HEK293T (cell line): ENCODE measurements at regions not wholly inside any gene's neighbourhood (a gene's known extent, or its start where the extent isn't known, plus 50 kb on each side); places are given as distances from the start of the nearest gene placed in this dataset.
"Not testable (repeated sequence)": the region's sequence is repeated elsewhere in the genome, so short reads cannot be mapped to it uniquely, and the experiment has no call there.

Experiments used
- CTCF ChIA-PET: fragments of 350-600 bp; formaldehyde crosslinking; extraction: SDS; loops from one replicate; lab custom pipeline; 2021; ENCODE audit warnings: antibody characterized with exemption, inconsistent platforms; lab: Yijun Ruan, JAX
- POLR2A ChIA-PET: fragments of 350-600 bp; formaldehyde crosslinking; extraction: SDS; loops from one replicate; lab custom pipeline; 2020; ENCODE audit warnings: antibody characterized with exemption, inconsistent platforms; lab: Yijun Ruan, JAX
- DNase-seq: peaks from one replicate; pipeline ENCODE4 v3.0.0; 2012; ENCODE audit warnings: mixed read lengths; ENCODE audit errors: extremely low spot score
- ARNT ChIP-seq: fragments of 450-650 bp; IDR thresholded peaks from 2 replicates; pipeline ENCODE4 v1.6.1; 2017; ENCODE audit warnings: mild to moderate bottlenecking
- BHLHE40 ChIP-seq: fragments of 450-650 bp; IDR thresholded peaks from 2 replicates; pipeline ENCODE4 v1.6.1; 2016; ENCODE audit warnings: mild to moderate bottlenecking, moderate library complexity, borderline replicate concordance
- CTBP1 ChIP-seq: fragments of 450-650 bp; IDR thresholded peaks from 2 replicates; pipeline ENCODE4 v1.6.1; 2016; ENCODE audit warnings: borderline replicate concordance
- ELF4 ChIP-seq: fragments of 450-650 bp; IDR thresholded peaks from 2 replicates; pipeline ENCODE4 v1.6.1; 2017; ENCODE audit warnings: antibody characterized with exemption
- FOXA1 ChIP-seq: fragments of 450-650 bp; IDR thresholded peaks from 2 replicates; pipeline ENCODE4 v1.6.1; 2016; ENCODE audit warnings: mild to moderate bottlenecking
- FOXK2 ChIP-seq: fragments of 450-650 bp; IDR thresholded peaks from 2 replicates; pipeline ENCODE4 v1.6.1; 2016; ENCODE audit warnings: mild to moderate bottlenecking
- FOXM1 ChIP-seq: fragments of 450-650 bp; IDR thresholded peaks from 2 replicates; pipeline ENCODE4 v1.6.1; 2017; ENCODE audit warnings: mild to moderate bottlenecking, borderline replicate concordance
- HDGF ChIP-seq: fragments of 450-650 bp; IDR thresholded peaks from 2 replicates; pipeline ENCODE4 v1.6.1; 2017; ENCODE audit warnings: antibody characterized with exemption, borderline replicate concordance
- L3MBTL2 ChIP-seq: fragments of 450-650 bp; conservative IDR thresholded peaks from 2 replicates; pipeline ENCODE4 v1.6.1; 2016; ENCODE audit warnings: mild to moderate bottlenecking
- NFRKB ChIP-seq: fragments of 450-650 bp; IDR thresholded peaks from 2 replicates; pipeline ENCODE4 v1.6.1; 2016; ENCODE audit warnings: mild to moderate bottlenecking, moderate library complexity
- PKNOX1 ChIP-seq: fragments of 450-650 bp; IDR thresholded peaks from 2 replicates; pipeline ENCODE4 v1.6.1; 2016
- SP1 ChIP-seq: fragments of 450-650 bp; IDR thresholded peaks from 2 replicates; pipeline ENCODE4 v1.6.1; 2017
- SUZ12 ChIP-seq: fragments of 450-650 bp; IDR thresholded peaks from 2 replicates; pipeline ENCODE4 v1.6.1; 2016; ENCODE audit warnings: mild to moderate bottlenecking
- TARDBP ChIP-seq: fragments of 450-650 bp; IDR thresholded peaks from 2 replicates; pipeline ENCODE4 v1.6.1; 2016
- ZNF384 ChIP-seq: fragments of 450-650 bp; IDR thresholded peaks from 2 replicates; pipeline ENCODE4 v1.6.1; 2016

- no peak for TF ChIP-seq FOXA1
- no peak for TF ChIP-seq FOXM1
- DNase-seq, result no peak
- POLR2A ChIA-PET, result no interaction called here
- CTCF ChIA-PET, result no interaction called here
These were observed 82.4 kb upstream of the NREP start for GRCh38 chr5:111839438-111839837.

- POLR2A ChIA-PET, result no interaction called here
- CTCF ChIA-PET, result no interaction called here
- DNase-seq, result no peak
- TF ChIP-seq ZNF384 (no peak), TARDBP (no peak), FOXK2 (no peak), PKNOX1 (no peak), BHLHE40 (no peak), HDGF (no peak), NFRKB (no peak), SP1 (no peak), SUZ12 (no peak)
These were observed 79.4 kb upstream of the NREP start for GRCh38 chr5:111836426-111836825.

- POLR2A ChIA-PET, result no interaction called here
- CTCF ChIA-PET, result no interaction called here
- TF ChIP-seq ZNF384 (no peak), HDGF (no peak), ARNT (no peak), BHLHE40 (no peak), SUZ12 (no peak), ELF4 (no peak), PKNOX1 (no peak), CTBP1 (no peak), NFRKB (no peak)
- no peak for DNase-seq
These were observed 78.1 kb upstream of the NREP start for GRCh38 chr5:111834926-111835599.

GRCh38 chr5:111830333-111830732 is 73.3 kb upstream of the NREP start:
- POLR2A ChIA-PET, result no interaction called here
- CTCF ChIA-PET, result interaction anchor here (0.5 kb wide), 1 partner anchor 15 kb away, joined by 3 read pairs; no protein-coding TSS in a partner anchor
- TF ChIP-seq FOXK2 (no peak), PKNOX1 (no peak), SP1 (no peak), NFRKB (no peak), TARDBP (no peak), CTBP1 (no peak), FOXA1 (no peak), ZNF384 (no peak), ELF4 (no peak), ARNT (no peak), FOXM1 (no peak)
- DNase-seq, result no peak

GRCh38 chr5:111829701-111830100 is 72.7 kb upstream of the NREP start:
- TF ChIP-seq SP1, result no peak
- no peak for TF ChIP-seq FOXA1
- no peak for TF ChIP-seq PKNOX1
- no peak for TF ChIP-seq CTBP1
- TF ChIP-seq L3MBTL2, result no peak
- TF ChIP-seq ZNF384, result no peak
- TF ChIP-seq TARDBP, result no peak
- TF ChIP-seq FOXK2, result no peak
- TF ChIP-seq FOXM1, result no peak
- no peak for TF ChIP-seq HDGF
- TF ChIP-seq BHLHE40, result no peak
- no peak for TF ChIP-seq ELF4
- no peak for TF ChIP-seq ARNT
- TF ChIP-seq NFRKB, result no peak
- ChIA-PET CTCF (no interaction called here), POLR2A (no interaction called here)
- DNase-seq, result no peak

- TF ChIP-seq HDGF (no peak), ELF4 (no peak)
- ChIA-PET POLR2A (no interaction called here), CTCF (no interaction called here)
- no peak for DNase-seq
These were observed 69.1 kb upstream of the NREP start for GRCh38 chr5:111826064-111826463.

- no peak for DNase-seq
- ChIA-PET CTCF (interaction anchor here (0.6 to 1.2 kb wide), 2 partner anchors 14 to 148 kb away, joined by 3 to 6 read pairs; no protein-coding TSS in a partner anchor), POLR2A (no interaction called here)
- TF ChIP-seq NFRKB, result no peak
- no peak for TF ChIP-seq ARNT
- TF ChIP-seq ELF4, result no peak
- no peak for TF ChIP-seq ZNF384
- no peak for TF ChIP-seq CTBP1
- no peak for TF ChIP-seq FOXA1
- TF ChIP-seq SUZ12, result no peak
- TF ChIP-seq FOXM1, result no peak
- TF ChIP-seq FOXK2, result no peak
- TF ChIP-seq BHLHE40, result no peak
- no peak for TF ChIP-seq PKNOX1
- TF ChIP-seq HDGF, result no peak
- TF ChIP-seq SP1, result no peak
- no peak for TF ChIP-seq TARDBP
These were observed 63.1 kb upstream of the NREP start for GRCh38 chr5:111820072-111820471.

GRCh38 chr5:111819028-111819427 is 62.0 kb upstream of the NREP start:
- DNase-seq, POLR2A ChIA-PET: not testable (repeated sequence)
- CTCF ChIA-PET, result interaction anchor here (1.2 kb wide), 1 partner anchor 13 kb away, joined by 3 read pairs; no protein-coding TSS in a partner anchor
